H1 (cell line): ENCODE measurements at regions not wholly inside any gene's neighbourhood (a gene's known extent, or its start where the extent isn't known, plus 50 kb on each side); places are given as distances from the start of the nearest gene placed in this dataset.

Source experiments
- CTCF ChIA-PET: fragments of 300-600 bp; sonication (Branson Sonifier 250); formaldehyde crosslinking; loops from one replicate; lab custom pipeline; 2021; ENCODE audit not compliant: partially characterized antibody; lab: Charles Lee
- POLR2A ChIA-PET: fragments of 300-600 bp; sonication (Branson Sonifier 250); formaldehyde crosslinking; loops from one replicate; lab custom pipeline; 2021; ENCODE audit warnings: inconsistent platforms; ENCODE audit not compliant: partially characterized antibody; lab: Charles Lee
- DNase-seq, 2 experiments: peaks; one replicate each; pipeline versions ENCODE4 v3.0.0 to v3.0.0-alpha.2; 2010 to 2022; ENCODE audit warnings: low spot score in 2 of 2, low read depth in 1 of 2, mixed read lengths in 1 of 2
- FAIRE-seq: peaks from 2 replicates; lab custom pipeline; 2011; peaks lifted over from hg19 to GRCh38; lab: Jason Lieb, UNC
- H2AFZ ChIP-seq: 2 replicates; pipeline ENCODE4 v1.8.1; 2012; ENCODE audit warnings: low read length, inconsistent platforms
- H2AK5ac ChIP-seq: 2 replicates; pipeline ENCODE4 v1.6.1; 2013; ENCODE audit warnings: low read depth, low read length
- H2BK120ac ChIP-seq: replicated peaks from 2 replicates; pipeline ENCODE3; 2013; ENCODE audit warnings: low read depth, low read length, inconsistent platforms
- H2BK12ac ChIP-seq: 2 replicates; pipeline ENCODE4 v1.6.1; 2013; ENCODE audit warnings: low read depth, low read length
- H2BK15ac ChIP-seq: 2 replicates; pipeline ENCODE4 v1.6.1; 2013; ENCODE audit warnings: low read length
- H2BK20ac ChIP-seq: 2 replicates; pipeline ENCODE4 v1.6.1; 2013; ENCODE audit warnings: low read length
- H2BK5ac ChIP-seq: 2 replicates; pipeline ENCODE4 v1.6.1; 2013; ENCODE audit warnings: low read depth, low read length
- H3K14ac ChIP-seq: 2 replicates; pipeline ENCODE4 v1.6.1; 2013; ENCODE audit warnings: inconsistent platforms; ENCODE audit not compliant: insufficient read length
- H3K18ac ChIP-seq: 2 replicates; pipeline ENCODE4 v1.6.1; 2013; ENCODE audit warnings: low read length; ENCODE audit errors: extremely low read depth
- H3K23ac ChIP-seq: 2 replicates; pipeline ENCODE4 v1.6.1; 2013; ENCODE audit warnings: inconsistent platforms; ENCODE audit not compliant: insufficient read length
- H3K23me2 ChIP-seq: 2 replicates; pipeline ENCODE4 v1.6.1; 2013; ENCODE audit warnings: low read depth, low read length
- H3K27ac ChIP-seq: 2 replicates; pipeline ENCODE4 v1.6.1; 2011; ENCODE audit warnings: low read depth, low read length, inconsistent platforms
- H3K27me3 ChIP-seq, 4 experiments: replicated peaks in 1 of 4; 1 replicate in 1 of 4; 2 replicates in 3 of 4; pipeline versions ENCODE4 v1.6.1 to v1.8.1; 2011 to 2013; ENCODE audit warnings: low read length in 3 of 4, mild to moderate bottlenecking in 3 of 4, inconsistent platforms in 2 of 4, mixed read lengths in 2 of 4, moderate library complexity in 1 of 4; ENCODE audit not compliant: control insufficient read depth in 3 of 4, insufficient read depth in 3 of 4; ENCODE audit errors: extremely low read depth in 1 of 4
- H3K36me3 ChIP-seq, 4 experiments: 2 replicates each; pipeline versions ENCODE4 v1.6.1 to v1.8.1; 2011 to 2013; ENCODE audit warnings: mild to moderate bottlenecking in 4 of 4, low read length in 3 of 4, moderate library complexity in 2 of 4, control low read depth in 1 of 4, inconsistent platforms in 1 of 4; ENCODE audit not compliant: insufficient read depth in 4 of 4, control insufficient read depth in 2 of 4
- H3K4ac ChIP-seq: replicated peaks from 2 replicates; pipeline ENCODE3; 2013; ENCODE audit warnings: low read length, low read depth, mixed read lengths, inconsistent platforms; ENCODE audit not compliant: insufficient read length
- H3K4me1 ChIP-seq, 4 experiments: replicated peaks in 1 of 4; 1 replicate in 1 of 4; 2 replicates in 3 of 4; pipeline versions ENCODE4 v1.6.1 to v1.8.1; 2011 to 2013; ENCODE audit warnings: low read length in 3 of 4, inconsistent platforms in 2 of 4, mixed read lengths in 1 of 4; ENCODE audit not compliant: insufficient read depth in 4 of 4, control insufficient read depth in 3 of 4
- H3K4me2 ChIP-seq, 2 experiments: 2 replicates each; pipeline versions ENCODE4 v1.6.1 to v1.8.1; 2011 to 2013; ENCODE audit warnings: low read depth in 2 of 2, low read length in 2 of 2, control low read depth in 1 of 2, inconsistent platforms in 1 of 2, mild to moderate bottlenecking in 1 of 2; ENCODE audit not compliant: insufficient read depth in 1 of 2
- H3K4me3 ChIP-seq, 4 experiments: fragments of 200-600, 300-600 bp in 1 of 4; sonication (generic), shearing (Covaris generic), sonication (Bioruptor Twin) in 1 of 4; 2 replicates each; pipeline versions ENCODE4 v1.5.1 to v1.8.1; 2011 to 2016; ENCODE audit warnings: low read length in 4 of 4, low read depth in 3 of 4, control low read depth in 2 of 4, inconsistent platforms in 2 of 4, mild to moderate bottlenecking in 2 of 4, mixed read lengths in 1 of 4, moderate library complexity in 1 of 4; ENCODE audit not compliant: insufficient read depth in 2 of 4; ENCODE audit errors: extremely low read depth in 1 of 4
- H3K56ac ChIP-seq: replicated peaks from 2 replicates; pipeline ENCODE3; 2013; ENCODE audit warnings: low read depth, mild to moderate bottlenecking, mixed read lengths, low read length, inconsistent platforms; ENCODE audit not compliant: insufficient read length
- H3K79me1 ChIP-seq: 2 replicates; pipeline ENCODE4 v1.6.1; 2013; ENCODE audit warnings: low read depth, low read length, control low read depth
- H3K79me2 ChIP-seq, 2 experiments: 2 replicates each; pipeline versions ENCODE4 v1.6.1 to v1.8.1; 2012 to 2013; ENCODE audit warnings: low read length in 2 of 2, mild to moderate bottlenecking in 2 of 2, inconsistent platforms in 1 of 2; ENCODE audit not compliant: insufficient read depth in 2 of 2, control insufficient read depth in 1 of 2
- H3K9ac ChIP-seq, 4 experiments: replicated peaks in 1 of 4; 1 replicate in 1 of 4; 2 replicates in 3 of 4; pipeline versions ENCODE4 v1.6.1 to v1.8.1; 2011 to 2013; ENCODE audit warnings: low read depth in 3 of 4, low read length in 3 of 4, control low read depth in 2 of 4, mild to moderate bottlenecking in 2 of 4, moderate library complexity in 2 of 4, inconsistent platforms in 1 of 4; ENCODE audit errors: extremely low read depth in 1 of 4
- H3K9me3 ChIP-seq, 2 experiments: 2 replicates each; pipeline versions ENCODE4 v1.6.1 to v1.8.1; 2012 to 2013; ENCODE audit warnings: mild to moderate bottlenecking in 2 of 2, moderate library complexity in 2 of 2, control low read depth in 1 of 2, inconsistent platforms in 1 of 2, low read depth in 1 of 2, low read length in 1 of 2, mixed read lengths in 1 of 2; ENCODE audit not compliant: insufficient read depth in 2 of 2
- H4K20me1 ChIP-seq, 2 experiments: replicated peaks in 1 of 2; 2 replicates each; pipeline versions ENCODE3 to v1.8.1; 2011 to 2013; ENCODE audit warnings: inconsistent platforms in 2 of 2, low read length in 2 of 2, mild to moderate bottlenecking in 1 of 2; ENCODE audit not compliant: insufficient read depth in 2 of 2, control insufficient read depth in 1 of 2
- H4K5ac ChIP-seq: 2 replicates; pipeline ENCODE4 v1.6.1; 2013; ENCODE audit warnings: low read length, low read depth, mixed read lengths, inconsistent platforms; ENCODE audit not compliant: insufficient read length
- H4K8ac ChIP-seq: 2 replicates; pipeline ENCODE4 v1.8.0; 2013; ENCODE audit warnings: mild to moderate bottlenecking, moderate library complexity, low read length, inconsistent platforms; ENCODE audit not compliant: insufficient read depth; ENCODE audit errors: extremely low read depth
- H4K91ac ChIP-seq: replicated peaks from 2 replicates; pipeline ENCODE3; 2013; ENCODE audit warnings: low read length, mixed read lengths, inconsistent platforms; ENCODE audit not compliant: insufficient read length
- BRCA1 ChIP-seq: IDR thresholded peaks from 2 replicates; pipeline ENCODE4 v1.6.1; 2012; ENCODE audit warnings: low read depth, low read length, improper control_type of control experiment
- CHD1 ChIP-seq: IDR thresholded peaks from 2 replicates; pipeline ENCODE4 v1.6.1; 2012; ENCODE audit warnings: low read depth, low read length, improper control_type of control experiment
- CHD2 ChIP-seq: IDR thresholded peaks from 2 replicates; pipeline ENCODE4 v1.6.1; 2012; ENCODE audit warnings: low read length, improper control_type of control experiment
- CREB1 ChIP-seq: IDR thresholded peaks from 2 replicates; pipeline ENCODE4 v1.6.1; 2012; ENCODE audit warnings: inconsistent platforms
- EGR1 ChIP-seq: IDR thresholded peaks from 2 replicates; pipeline ENCODE4 v1.6.1; 2011; ENCODE audit warnings: low read depth, low read length, borderline replicate concordance
- GTF2F1 ChIP-seq: IDR thresholded peaks from 2 replicates; pipeline ENCODE4 v1.6.1; 2012; ENCODE audit warnings: low read depth, low read length, improper control_type of control experiment, borderline replicate concordance
- MAFK ChIP-seq: IDR thresholded peaks from 2 replicates; pipeline ENCODE4 v1.6.1; 2012; ENCODE audit warnings: low read depth, mild to moderate bottlenecking, improper control_type of control experiment, low read length
- MAX ChIP-seq: IDR thresholded peaks from 2 replicates; pipeline ENCODE4 v1.6.1; 2012; ENCODE audit warnings: inconsistent platforms
- NANOG ChIP-seq: IDR thresholded peaks from 2 replicates; pipeline ENCODE4 v1.6.1; 2011; ENCODE audit warnings: low read length, low read depth, mild to moderate bottlenecking, inconsistent platforms; ENCODE audit not compliant: insufficient read depth, poor library complexity, severe bottlenecking
- PHF8 ChIP-seq: fragments of 200-600 bp; sonication (generic); conservative IDR thresholded peaks from 2 replicates; pipeline ENCODE4 v1.7.1; 2012; ENCODE audit warnings: low read depth, mild to moderate bottlenecking, inconsistent platforms, low read length, moderate library complexity
- POLR2A ChIP-seq, 2 experiments: IDR thresholded peaks; 1 replicate in 1 of 2; 2 replicates in 1 of 2; pipeline ENCODE4 v1.6.1; 2011; ENCODE audit warnings: low read depth in 2 of 2, low read length in 2 of 2, mild to moderate bottlenecking in 2 of 2; ENCODE audit errors: control extremely low read depth in 1 of 2
- POU5F1 ChIP-seq: IDR thresholded peaks from 2 replicates; pipeline ENCODE4 v1.6.1; 2011; ENCODE audit warnings: low read depth, mild to moderate bottlenecking, low read length, moderate library complexity
- RBBP5 ChIP-seq: IDR thresholded peaks from 2 replicates; pipeline ENCODE4 v1.7.1; 2012; ENCODE audit warnings: low read depth, mild to moderate bottlenecking, inconsistent platforms, low read length, moderate library complexity, borderline replicate concordance
- RFX5 ChIP-seq: IDR thresholded peaks from 2 replicates; pipeline ENCODE4 v1.6.1; 2011; ENCODE audit warnings: low read depth, low read length, improper control_type of control experiment, borderline replicate concordance
- SIRT6 ChIP-seq: IDR thresholded peaks from one replicate; pipeline ENCODE4 v1.7.1; 2012; ENCODE audit warnings: low read length, inconsistent platforms
- SP2 ChIP-seq: IDR thresholded peaks from 2 replicates; pipeline ENCODE4 v1.6.1; 2012; ENCODE audit warnings: mild to moderate bottlenecking, low read length, inconsistent platforms
- TAF7 ChIP-seq: optimal IDR thresholded peaks from 2 replicates; pipeline ENCODE3; 2011; ENCODE audit warnings: low read depth, mild to moderate bottlenecking, inconsistent platforms, low read length, moderate library complexity, borderline replicate concordance
- WGBS, 2 experiments: shearing (Covaris generic) in 1 of 2; methylation state at CpG; one replicate each; pipeline versions ENCODE4 v1.1.6 to v1.1.7; 2013 to 2015; ENCODE audit warnings: low lambda C conversion rate in 2 of 2, mixed read lengths in 2 of 2, inconsistent platforms in 1 of 2, low coverage in 1 of 2, missing lambda C conversion rate in 1 of 2; ENCODE audit not compliant: insufficient replicate concordance in 2 of 2, insufficient coverage in 1 of 2, insufficient read length in 1 of 2; ENCODE audit errors: extremely low coverage in 1 of 2, missing lambda C conversion rate in 1 of 2; 5-methylcytosine and 5-hydroxymethylcytosine counted together

- Histone ChIP-seq H2BK15ac (no peak overlapping the region), H3K23ac (no peak overlapping the region), H3K9me3 (no peaks in the 10 kb centered on the region), H4K5ac (no peak overlapping the region), H3K4me1 (no peaks in the 10 kb centered on the region), H2BK5ac (no peak overlapping the region), H2BK120ac (no peak overlapping the region), H3K27ac (no peak overlapping the region), H3K36me3 (no peaks in the 10 kb centered on the region), H2BK20ac (no peak overlapping the region), H3K4me3 (no peak overlapping the region), H4K91ac (no peak overlapping the region), H3K4ac (no peak overlapping the region), H4K20me1 (no peaks in the 10 kb centered on the region), H3K14ac (no peak overlapping the region), H3K9ac (no peak overlapping the region), H3K18ac (no peak overlapping the region), H2AFZ (no peak overlapping the region), H3K56ac (no peak overlapping the region), H3K79me2 (no peaks in the 10 kb centered on the region), H3K4me2 (no peak overlapping the region), H4K8ac (no peak overlapping the region), H2BK12ac (no peak overlapping the region), H2AK5ac (no peak overlapping the region), H3K23me2 (no peaks in the 10 kb centered on the region), H3K79me1 (no peaks in the 10 kb centered on the region), H3K27me3 (no peaks in the 10 kb centered on the region)
- WGBS, 2 experiments = 79% methylated on average over 4 of the region's 4 CpGs; no CpG with 5 or more reads in 1 of the 2 experiments
- DNase-seq (no peak), FAIRE-seq (no peak)
- ChIA-PET CTCF (interaction anchor here (1.1 kb wide), 1 partner anchor 129 kb away, joined by 5 read pairs; no protein-coding TSS in a partner anchor), POLR2A (no interaction called here)
- TF ChIP-seq SIRT6 = no peak
- TF ChIP-seq MAX = no peak
- TF ChIP-seq CHD1 = no peak
- TF ChIP-seq EGR1 = no peak
- TF ChIP-seq RFX5 = no peak
- no peak for TF ChIP-seq POU5F1
- TF ChIP-seq TAF7 = no peak
- no peak for TF ChIP-seq GTF2F1
- TF ChIP-seq CREB1 = no peak
- no peak for TF ChIP-seq CHD2
- no peak for TF ChIP-seq BRCA1
- TF ChIP-seq RBBP5 = no peak
- no peak for TF ChIP-seq SP2
- TF ChIP-seq NANOG = no peak
- no peak for TF ChIP-seq MAFK
- no peak for TF ChIP-seq PHF8
- TF ChIP-seq POLR2A (IDR thresholded peaks at IDR 0.05; ENCODE audit: control extremely low read depth in 1 of 2, low read depth in 2 of 2, low read length in 2 of 2) = no peak
These were observed 159.5 kb upstream of the GRIP1 start for GRCh38 chr12:66838366-66838765.
